Hepatocyte (in vitro differentiated cells): ENCODE measurements at regions not wholly inside any gene's neighbourhood (a gene's known extent, or its start where the extent isn't known, plus 50 kb on each side); places are given as distances from the start of the nearest gene placed in this dataset.

Experiments
- DNase-seq: peaks from one replicate; pipeline ENCODE4 v3.0.0-alpha.2; 2016; ENCODE audit warnings: low spot score
- H2AFZ ChIP-seq: fragments of 200-600 bp; sonication (generic); 2 replicates; pipeline ENCODE4 v1.6.0; 2016; ENCODE audit warnings: antibody characterized with exemption, mild to moderate bottlenecking
- H3K27ac ChIP-seq: fragments of 200-600 bp; sonication (generic); 2 replicates; pipeline ENCODE4 v1.5.1; 2016; ENCODE audit warnings: mild to moderate bottlenecking
- H3K27me3 ChIP-seq: fragments of 200-600 bp; sonication (generic); 2 replicates; pipeline ENCODE4 v1.6.1; 2016
- H3K36me3 ChIP-seq: fragments of 200-600 bp; sonication (generic); replicated peaks from 2 replicates; pipeline ENCODE4 v1.5.1; 2016; ENCODE audit warnings: low read depth; ENCODE audit not compliant: insufficient read depth
- H3K4me1 ChIP-seq: fragments of 200-600 bp; sonication (generic); 2 replicates; pipeline ENCODE4 v1.5.1; 2016; ENCODE audit warnings: mild to moderate bottlenecking, moderate library complexity; ENCODE audit not compliant: insufficient read depth
- H3K4me2 ChIP-seq: fragments of 200-600 bp; sonication (generic); 2 replicates; pipeline ENCODE4 v1.6.0; 2016
- H3K4me3 ChIP-seq: fragments of 200-600 bp; sonication (generic); 2 replicates; pipeline ENCODE4 v1.5.1; 2016; ENCODE audit warnings: mild to moderate bottlenecking
- H3K79me2 ChIP-seq: fragments of 200-600 bp; sonication (generic); 2 replicates; pipeline ENCODE4 v1.6.0; 2017; ENCODE audit warnings: mild to moderate bottlenecking
- H3K9me2 ChIP-seq: fragments of 200-600 bp; sonication (generic); replicated peaks from 2 replicates; pipeline ENCODE4 v1.6.0; 2017; ENCODE audit warnings: mild to moderate bottlenecking; ENCODE audit not compliant: insufficient read depth
- H3K9me3 ChIP-seq: fragments of 200-600 bp; sonication (generic); 2 replicates; pipeline ENCODE4 v1.5.1; 2016; ENCODE audit warnings: low read depth, mild to moderate bottlenecking
- H4K20me1 ChIP-seq: fragments of 200-600 bp; sonication (generic); 2 replicates; pipeline ENCODE4 v1.6.0; 2016; ENCODE audit warnings: mild to moderate bottlenecking; ENCODE audit not compliant: insufficient read depth, poor library complexity, severe bottlenecking
- CTCF ChIP-seq: fragments of 200-600 bp; sonication (generic); IDR thresholded peaks from 2 replicates; pipeline ENCODE4 v1.5.1; 2016; ENCODE audit warnings: antibody characterized with exemption, mild to moderate bottlenecking; ENCODE audit not compliant: poor library complexity
- EZH2 ChIP-seq: fragments of 200-600 bp; sonication (generic); IDR thresholded peaks from 2 replicates; pipeline ENCODE4 v1.6.1; 2016; ENCODE audit warnings: antibody characterized with exemption, mild to moderate bottlenecking, borderline replicate concordance
- EZH2phosphoT487 ChIP-seq: fragments of 200-600 bp; sonication (generic); IDR thresholded peaks from one replicate; pipeline ENCODE4 v1.6.1; 2018; ENCODE audit warnings: antibody characterized with exemption, mild to moderate bottlenecking, low read depth, moderate library complexity; ENCODE audit not compliant: unreplicated experiment, severe bottlenecking
- WGBS: methylation state at CpG from one replicate; pipeline ENCODE4 v1.1.6; 2016; ENCODE audit warnings: low lambda C conversion rate; ENCODE audit errors: missing lambda C conversion rate; 5-methylcytosine and 5-hydroxymethylcytosine counted together

GRCh38 chr7:46294381-46294780 is 373.3 kb upstream of the IGFBP3 start:
- H3K27ac ChIP-seq, result no peak overlapping the region
- TF ChIP-seq CTCF (no peak), EZH2phosphoT487 (no peak), EZH2 (no peak)
- H3K79me2 ChIP-seq, result no peaks in the 10 kb centered on the region
- H3K4me1 ChIP-seq, result peaks cover 22% of the 10 kb centered on the region
- no peaks in the 10 kb centered on the region for H4K20me1 ChIP-seq
- H2AFZ ChIP-seq, result no peak overlapping the region
- peaks cover 3% of the 10 kb centered on the region for H3K9me3 ChIP-seq
- no peaks in the 10 kb centered on the region for H3K9me2 ChIP-seq
- 70% methylated on average over 5 of the region's 5 CpGs for WGBS
- H3K27me3 ChIP-seq, result no peaks in the 10 kb centered on the region
- no peaks in the 10 kb centered on the region for H3K36me3 ChIP-seq
- no peak for DNase-seq
- H3K4me3 ChIP-seq, result no peak overlapping the region
- H3K4me2 ChIP-seq, result no peak overlapping the region

- Histone ChIP-seq H3K9me2 (no peaks in the 10 kb centered on the region), H3K27ac (no peak overlapping the region), H3K9me3 (peaks cover 3% of the 10 kb centered on the region), H2AFZ (no peak overlapping the region), H3K79me2 (no peaks in the 10 kb centered on the region), H4K20me1 (no peaks in the 10 kb centered on the region), H3K36me3 (no peaks in the 10 kb centered on the region), H3K4me3 (no peak overlapping the region), H3K4me1 (peaks cover 22% of the 10 kb centered on the region), H3K27me3 (no peaks in the 10 kb centered on the region), H3K4me2 (no peak overlapping the region)
- no peak for TF ChIP-seq EZH2phosphoT487
- no peak for TF ChIP-seq CTCF
- TF ChIP-seq EZH2, result no peak
- DNase-seq, result no peak
- whole genome bisulfite sequencing, result 70% methylated on average over 7 of the region's 7 CpGs
Observed at GRCh38 chr7:46292741-46293140, 371.7 kb upstream of the IGFBP3 start.

- WGBS, result 67% methylated on average over 4 of the region's 4 CpGs
- Histone ChIP-seq H2AFZ (no peak overlapping the region), H3K4me3 (no peak overlapping the region)
Observed at GRCh38 chr7:46291601-46292150, 370.6 kb upstream of the IGFBP3 start.

More at GRCh38 chr7:46291601-46292150, 370.6 kb upstream of the IGFBP3 start:
- Histone ChIP-seq H3K27me3 (no peaks in the 10 kb centered on the region), H4K20me1 (no peaks in the 10 kb centered on the region), H3K9me2 (no peaks in the 10 kb centered on the region), H3K79me2 (no peaks in the 10 kb centered on the region), H3K9me3 (no peaks in the 10 kb centered on the region), H3K36me3 (no peaks in the 10 kb centered on the region), H3K4me1 (peaks cover 22% of the 10 kb centered on the region), H3K27ac (peak overlapping the region; percentile 80), H3K4me2 (peak overlapping the region; percentile 13)
- TF ChIP-seq CTCF (no peak), EZH2 (no peak), EZH2phosphoT487 (no peak)
- DNase-seq, result peak; percentile 29
